ENCODE measurements at regions not wholly inside any gene's neighbourhood (a gene's known extent, or its start where the extent isn't known, plus 50 kb on each side); places are given as distances from the start of the nearest gene placed in this dataset.

- Mint-ChIP-seq H3K4me1 (ENCODE audit: low read depth) (no peaks in the 10 kb centered on the region), H3K27ac (no peak overlapping the region), H3K27me3 (ENCODE audit: insufficient read depth) (no peaks in the 10 kb centered on the region; the same call in 1 of the 2 replicates), H3K36me3 (ENCODE audit: low read depth) (no peaks in the 10 kb centered on the region), H3K4me3 (no peak overlapping the region), H3K9me3 (peaks cover 36% of the 10 kb centered on the region)
- no peak for DNase-seq
- TF ChIP-seq, protein P1, sequence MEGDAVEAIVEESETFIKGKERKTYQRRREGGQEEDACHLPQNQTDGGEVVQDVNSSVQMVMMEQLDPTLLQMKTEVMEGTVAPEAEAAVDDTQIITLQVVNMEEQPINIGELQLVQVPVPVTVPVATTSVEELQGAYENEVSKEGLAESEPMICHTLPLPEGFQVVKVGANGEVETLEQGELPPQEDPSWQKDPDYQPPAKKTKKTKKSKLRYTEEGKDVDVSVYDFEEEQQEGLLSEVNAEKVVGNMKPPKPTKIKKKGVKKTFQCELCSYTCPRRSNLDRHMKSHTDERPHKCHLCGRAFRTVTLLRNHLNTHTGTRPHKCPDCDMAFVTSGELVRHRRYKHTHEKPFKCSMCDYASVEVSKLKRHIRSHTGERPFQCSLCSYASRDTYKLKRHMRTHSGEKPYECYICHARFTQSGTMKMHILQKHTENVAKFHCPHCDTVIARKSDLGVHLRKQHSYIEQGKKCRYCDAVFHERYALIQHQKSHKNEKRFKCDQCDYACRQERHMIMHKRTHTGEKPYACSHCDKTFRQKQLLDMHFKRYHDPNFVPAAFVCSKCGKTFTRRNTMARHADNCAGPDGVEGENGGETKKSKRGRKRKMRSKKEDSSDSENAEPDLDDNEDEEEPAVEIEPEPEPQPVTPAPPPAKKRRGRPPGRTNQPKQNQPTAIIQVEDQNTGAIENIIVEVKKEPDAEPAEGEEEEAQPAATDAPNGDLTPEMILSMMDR (IDR thresholded peaks at IDR 0.05) = no peak
Observed at GRCh38 chr5:45094876-45095440, 286.2 kb downstream of the MRPS30 start.

DNA sequence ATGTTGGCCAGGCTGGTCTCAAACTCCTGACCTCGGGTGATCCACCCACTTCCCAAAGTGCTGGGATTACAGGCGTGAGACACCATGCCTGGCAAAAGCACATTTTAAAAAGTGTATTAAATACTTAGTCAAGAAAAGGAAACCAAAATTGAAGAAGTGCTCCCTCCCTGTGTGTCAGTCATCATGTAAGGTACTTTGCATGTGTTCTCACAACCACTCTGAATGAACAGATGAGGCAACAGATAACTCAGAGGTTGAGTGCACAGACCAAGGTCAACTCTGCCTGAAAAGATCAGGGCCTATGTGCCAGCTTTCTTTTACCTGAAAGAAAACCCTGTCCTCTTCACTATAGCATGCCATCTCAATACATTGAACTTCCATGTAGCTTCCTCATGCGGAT, 289.7 kb downstream of the MRPS30 start:
- TF ChIP-seq, protein P1 (IDR thresholded peaks at IDR 0.05) = no peak
- Mint-ChIP-seq H3K4me3 (no peak overlapping the region), H3K36me3 (ENCODE audit: low read depth) (no peaks in the 10 kb centered on the region), H3K27ac (no peak overlapping the region), H3K9me3 (peaks cover 53% of the 10 kb centered on the region), H3K4me1 (ENCODE audit: low read depth) (no peaks in the 10 kb centered on the region), H3K27me3 (ENCODE audit: insufficient read depth) (no peaks in the 10 kb centered on the region; the same call in 1 of the 2 replicates)
- DNase-seq = no peak

DNA sequence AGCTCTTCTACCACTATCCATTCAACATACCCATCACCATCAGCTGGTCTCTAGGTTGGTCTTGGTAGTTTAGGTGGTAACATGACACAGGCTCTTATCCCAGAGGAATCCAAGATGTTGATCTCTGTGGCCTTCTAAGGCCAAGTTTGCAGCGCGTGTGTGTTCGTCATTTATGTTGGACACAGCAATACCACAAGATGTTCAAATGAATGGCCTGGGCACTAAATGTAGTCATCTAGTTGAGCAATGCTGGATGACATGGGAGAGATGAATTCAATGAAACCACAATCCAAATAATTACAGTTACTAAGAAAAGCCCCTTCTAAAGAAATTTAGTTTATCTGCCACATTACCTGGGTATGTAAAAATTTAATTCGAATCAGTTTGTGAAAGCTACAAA, 292.4 kb downstream of the MRPS30 start:
- no peak for DNase-seq
- Mint-ChIP-seq H3K36me3 (ENCODE audit: low read depth) (no peaks in the 10 kb centered on the region), H3K27ac (no peak overlapping the region), H3K9me3 (peaks cover 58% of the 10 kb centered on the region), H3K27me3 (ENCODE audit: insufficient read depth) (no peaks in the 10 kb centered on the region; the same call in 1 of the 2 replicates), H3K4me3 (no peak overlapping the region), H3K4me1 (ENCODE audit: low read depth) (no peaks in the 10 kb centered on the region)
- TF ChIP-seq, protein P1 (IDR thresholded peaks at IDR 0.05) = no peak

DNA sequence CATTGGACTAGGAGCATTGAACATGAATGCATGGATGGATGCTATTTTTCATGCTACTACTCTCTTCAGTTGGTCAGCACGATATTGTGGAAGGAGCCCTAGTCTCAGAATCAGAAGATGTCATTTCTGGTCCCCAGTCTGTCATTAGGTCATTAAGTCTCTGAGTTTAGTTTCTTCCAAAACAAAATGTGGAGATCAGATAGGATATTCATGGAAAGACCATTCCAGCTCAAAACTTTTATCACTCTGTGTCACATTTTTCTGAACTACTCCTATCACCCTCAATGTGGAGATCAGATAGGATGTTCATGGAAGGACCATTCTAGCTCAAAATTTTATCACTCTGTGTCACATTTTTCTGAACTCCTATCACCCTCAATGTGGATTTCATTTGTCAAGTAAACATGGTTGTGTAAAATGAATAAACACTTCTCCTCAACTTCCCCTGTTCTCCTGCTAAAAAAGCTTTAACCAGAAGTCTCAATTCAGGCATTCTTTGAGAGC, 296.8 kb downstream of the MRPS30 start:
- H3K27me3 Mint-ChIP-seq (ENCODE audit: insufficient read depth) = no peaks in the 10 kb centered on the region; the same call in 1 of the 2 replicates
- no peak overlapping the region for H3K4me3 Mint-ChIP-seq
- H3K36me3 Mint-ChIP-seq (ENCODE audit: low read depth) = no peaks in the 10 kb centered on the region
- H3K9me3 Mint-ChIP-seq = peaks cover 72% of the 10 kb centered on the region
- no peak overlapping the region for H3K27ac Mint-ChIP-seq
- DNase-seq = no peak
- TF ChIP-seq, protein P1 (IDR thresholded peaks at IDR 0.05) = no peak
- no peaks in the 10 kb centered on the region for H3K4me1 Mint-ChIP-seq (ENCODE audit: low read depth)

DNA sequence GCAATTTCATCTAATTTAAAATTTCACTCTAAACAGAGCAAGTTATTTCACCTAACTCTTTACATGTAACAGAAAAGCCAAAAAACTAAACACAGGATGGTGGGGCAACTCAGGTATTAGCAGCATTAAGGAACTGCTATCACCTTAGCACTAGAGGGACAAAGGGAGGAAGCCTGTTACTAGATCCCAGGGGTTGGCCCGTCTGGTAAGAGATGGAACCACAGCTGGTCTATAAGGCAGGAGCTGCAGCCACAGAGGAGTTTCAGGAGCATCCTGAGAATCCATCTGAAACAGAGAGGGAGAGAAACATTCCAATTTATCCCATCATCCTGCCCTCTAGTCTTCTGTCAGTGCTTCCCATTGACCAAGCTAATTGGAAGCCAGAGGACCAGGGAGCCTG, 300.3 kb downstream of the MRPS30 start:
- Mint-ChIP-seq H3K36me3 (ENCODE audit: low read depth) (no peaks in the 10 kb centered on the region), H3K4me3 (no peak overlapping the region), H3K9me3 (peaks cover 64% of the 10 kb centered on the region), H3K27me3 (ENCODE audit: insufficient read depth) (no peaks in the 10 kb centered on the region), H3K4me1 (ENCODE audit: low read depth) (no peaks in the 10 kb centered on the region), H3K27ac (no peak overlapping the region)
- TF ChIP-seq, protein P1 (IDR thresholded peaks at IDR 0.05) = no peak
- DNase-seq = no peak

Measured in HFFc6 (cell line).